MV-4-11 (cell line): ENCODE measurements at regions not wholly inside any gene's neighbourhood (a gene's known extent, or its start where the extent isn't known, plus 50 kb on each side); places are given as distances from the start of the nearest gene placed in this dataset.

ENCODE experiments used
- DNase-seq: peaks from one replicate; lab custom pipeline; 2025; lab: John Stamatoyannopoulos, UW

DNA sequence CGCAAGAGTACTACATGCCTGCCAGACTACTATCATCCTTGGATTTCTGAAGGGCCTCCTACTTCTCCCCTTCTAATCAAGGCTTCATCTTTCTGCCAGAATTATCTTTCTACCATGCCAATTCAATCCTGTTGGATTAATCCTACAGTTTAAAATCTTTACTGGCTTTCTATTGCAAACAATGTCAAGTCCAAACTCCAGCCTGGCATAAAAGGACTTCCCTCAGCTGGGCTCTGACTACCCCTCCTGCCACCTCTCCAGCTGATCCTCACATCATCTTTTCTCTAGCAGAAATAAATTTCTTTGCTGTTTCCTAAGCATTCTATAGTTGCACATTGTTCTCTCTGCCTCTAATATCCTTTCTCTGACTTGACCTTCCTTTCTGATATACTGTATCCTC is 119.7 kb upstream of the RAD23B start:
- DNase-seq, result no peak

DNA sequence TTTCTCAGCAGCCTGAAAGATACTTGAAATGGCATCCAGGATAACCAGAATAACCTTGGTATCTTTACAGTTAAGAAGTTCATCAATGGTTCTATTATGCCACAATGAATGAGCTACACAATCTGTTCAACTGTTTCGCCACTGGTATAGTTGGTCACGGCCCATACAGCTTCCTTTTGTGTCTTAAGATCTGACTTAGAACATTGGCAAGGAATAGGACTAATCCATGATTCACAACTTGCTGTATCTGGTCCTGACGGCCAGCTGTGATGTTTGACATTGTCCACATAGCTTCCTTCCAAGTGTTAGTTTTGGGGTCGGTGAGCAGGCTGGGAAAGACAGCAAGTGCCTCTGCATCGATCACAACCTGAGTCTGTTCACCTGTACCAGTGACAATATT is 113.3 kb upstream of the RAD23B start:
- no peak for DNase-seq

DNA sequence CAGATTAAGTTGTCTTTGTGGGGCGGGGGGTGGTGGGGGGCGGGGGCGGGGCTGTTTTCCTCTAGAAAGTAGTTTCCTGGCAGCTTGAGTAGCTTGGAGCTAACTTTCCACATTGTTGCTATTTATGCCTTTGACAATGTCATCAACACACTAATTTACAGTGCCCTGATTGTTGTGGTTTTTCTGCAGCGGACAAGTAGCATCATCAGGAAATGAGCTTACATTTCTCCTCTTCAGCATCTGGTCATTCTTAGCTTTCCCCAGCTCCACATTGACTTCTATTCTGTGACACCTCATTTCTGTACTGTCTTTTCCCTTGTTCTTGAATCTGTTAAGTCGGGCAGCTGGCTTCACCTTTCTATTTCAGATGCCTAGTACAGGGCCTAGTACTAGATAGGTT is 112.3 kb upstream of the RAD23B start:
- DNase-seq, result no peak

DNA sequence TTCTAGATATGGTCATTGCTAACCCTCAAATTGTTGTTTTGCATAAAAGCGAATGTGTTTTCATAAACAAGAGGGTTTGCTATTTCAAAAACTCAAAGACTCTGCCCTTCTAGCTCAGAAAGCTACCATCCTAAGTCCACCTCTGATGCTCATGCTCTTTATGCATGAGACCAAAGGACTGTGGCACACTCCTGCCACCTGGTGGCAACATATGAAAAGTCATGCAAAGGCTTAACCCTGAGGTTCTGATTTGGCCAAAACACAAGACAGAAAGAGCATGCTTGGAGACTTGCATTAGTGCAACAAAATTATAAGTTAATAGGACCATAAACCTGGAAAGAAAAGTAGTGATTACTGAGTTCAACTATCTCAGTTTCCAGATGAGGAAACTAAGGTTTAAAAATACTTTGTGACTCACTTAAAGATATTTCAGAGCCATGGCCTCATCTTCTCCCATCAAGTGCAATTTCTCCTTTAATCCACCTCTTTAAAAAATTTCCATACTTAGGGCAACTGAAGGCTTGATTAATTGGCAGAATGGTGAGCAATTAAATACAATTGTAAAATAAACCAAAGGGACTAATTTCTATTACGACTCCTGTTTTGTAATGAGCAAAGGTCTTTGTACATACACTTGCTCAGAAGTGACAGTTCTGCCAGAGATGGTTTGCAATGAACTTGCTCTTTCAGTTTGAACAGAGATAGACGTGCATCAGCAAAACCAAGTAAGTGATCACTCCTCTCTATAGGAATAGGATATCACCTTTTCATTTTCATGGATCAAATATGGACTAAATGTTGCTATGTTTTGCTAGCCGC is 110.7 kb upstream of the RAD23B start:
- DNase-seq, result peak; percentile 52

GRCh38 chr9:107172979-107173347 is 110.1 kb upstream of the RAD23B start:
- no peak for DNase-seq

- DNase-seq, result no peak
Measured at GRCh38 chr9:107173422-107174180, 109.5 kb upstream of the RAD23B start.

DNA sequence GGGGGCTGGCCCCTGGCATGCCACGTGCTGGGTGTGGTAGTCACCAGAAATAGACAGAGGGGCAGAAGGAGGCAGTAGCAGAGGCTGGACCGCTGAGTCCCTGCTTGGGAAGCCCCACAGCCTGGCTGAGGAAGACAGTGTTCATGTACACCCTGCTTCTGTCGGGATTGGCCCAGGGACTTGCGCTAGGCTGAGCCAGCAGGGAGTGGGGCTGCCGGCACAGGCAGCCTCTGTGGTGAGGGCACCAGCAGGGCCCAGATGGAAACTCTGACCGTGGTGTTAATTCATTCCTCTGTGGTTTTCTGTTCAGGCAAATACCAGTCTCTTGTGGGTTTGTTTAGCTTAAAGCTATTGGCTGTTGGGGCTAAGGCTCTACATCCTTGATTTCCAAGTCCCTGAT is 108.6 kb upstream of the RAD23B start:
- peak; percentile 65 for DNase-seq

GRCh38 chr9:107175041-107175440 is 108.0 kb upstream of the RAD23B start:
- DNase-seq, result no peak

DNA sequence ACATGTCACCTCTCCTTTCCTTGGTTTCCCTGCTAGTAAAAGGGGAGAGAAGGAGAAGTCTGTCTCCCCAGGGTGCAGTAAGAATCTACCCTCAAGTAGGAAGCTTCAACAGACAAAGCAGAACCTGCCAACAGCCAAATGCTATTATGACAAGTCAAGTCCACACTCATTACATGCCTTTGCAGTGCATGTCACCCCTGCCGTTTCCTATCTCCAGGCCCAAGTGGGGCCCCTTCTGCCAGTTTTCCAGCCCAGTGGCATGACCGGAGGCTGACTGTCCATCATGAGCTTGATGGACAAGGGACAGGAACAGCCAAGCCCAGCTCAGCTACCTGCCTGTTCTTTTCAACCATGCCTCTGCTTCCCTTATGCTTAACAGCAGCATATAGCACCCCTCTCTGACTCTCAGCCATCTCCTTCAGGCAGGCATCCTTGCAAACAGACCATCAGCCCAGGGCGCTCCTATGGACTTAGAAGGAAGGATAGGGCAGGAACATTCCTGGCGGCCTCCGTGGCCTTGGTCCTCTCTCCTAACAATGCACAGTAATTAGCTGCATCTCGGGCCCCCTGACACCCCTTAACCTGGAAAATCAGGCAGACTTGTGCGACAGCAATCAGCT is 107.2 kb upstream of the RAD23B start:
- no peak for DNase-seq

DNA sequence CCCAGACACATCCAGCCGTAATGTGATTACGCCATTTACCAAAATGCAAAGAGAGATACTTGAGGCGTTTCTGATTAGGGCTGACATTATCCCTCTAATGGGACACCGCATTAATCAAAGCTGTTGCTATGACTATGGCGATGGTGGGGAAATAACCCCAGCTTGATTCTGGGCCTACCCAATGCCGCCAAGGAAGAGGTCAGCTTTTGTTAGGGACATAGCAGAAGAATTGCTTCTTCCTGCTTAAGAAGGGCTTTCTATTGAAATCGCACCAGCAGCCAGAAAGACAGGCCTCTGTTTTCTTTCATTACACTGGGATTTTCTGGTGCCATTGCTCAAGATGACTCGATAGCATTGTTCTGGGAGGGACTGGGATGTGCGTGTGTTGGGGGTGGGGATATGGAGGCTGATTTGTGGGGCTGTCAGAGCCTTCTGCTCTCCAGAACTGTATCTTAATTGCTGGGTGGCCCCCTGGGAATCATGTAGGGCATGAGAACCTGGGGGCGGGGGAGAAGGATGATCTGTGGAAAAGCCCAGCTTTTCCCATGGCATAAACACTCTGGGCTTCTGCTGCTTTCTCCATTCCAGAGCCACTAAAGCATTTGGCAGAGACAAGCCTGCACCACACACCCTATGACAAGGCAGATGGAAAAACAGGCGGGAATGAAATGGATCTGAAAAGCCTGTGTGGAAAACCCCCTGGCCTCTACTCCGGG is 106.5 kb upstream of the RAD23B start:
- no peak for DNase-seq

DNA sequence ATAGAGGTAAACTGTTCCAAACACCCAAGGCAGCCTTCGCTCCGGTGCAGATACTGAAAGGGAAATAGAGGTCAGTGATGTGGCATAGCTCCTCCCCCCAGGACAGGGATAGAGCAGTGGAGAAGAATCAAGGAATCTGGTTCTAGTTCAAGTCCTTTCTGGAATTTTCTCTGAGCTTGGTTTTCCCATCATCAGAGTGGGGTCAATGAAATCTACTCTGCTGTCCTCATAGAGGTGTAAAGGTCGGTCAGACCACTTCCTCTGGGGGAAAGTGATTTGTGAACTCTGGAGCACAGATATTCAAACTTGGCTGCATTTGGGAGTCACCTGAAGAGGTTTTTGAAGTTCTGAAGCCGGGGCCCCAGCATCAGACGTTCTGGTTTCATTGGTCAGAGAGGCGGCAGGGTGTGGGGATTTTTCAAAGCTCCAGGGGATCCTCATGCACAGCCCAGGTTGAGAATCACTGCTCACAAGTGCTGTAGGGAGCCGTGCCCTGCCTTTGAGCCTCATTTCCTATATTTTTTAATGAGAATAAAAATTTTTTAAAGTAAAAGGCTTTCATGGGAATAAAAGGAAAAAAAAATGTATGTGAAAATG is 105.7 kb upstream of the RAD23B start:
- DNase-seq, result no peak

- DNase-seq, result no peak
Measured at GRCh38 chr9:107177857-107178256, 105.2 kb upstream of the RAD23B start.

- DNase-seq, result no peak
Measured at GRCh38 chr9:107178293-107178692, 104.8 kb upstream of the RAD23B start.

DNA sequence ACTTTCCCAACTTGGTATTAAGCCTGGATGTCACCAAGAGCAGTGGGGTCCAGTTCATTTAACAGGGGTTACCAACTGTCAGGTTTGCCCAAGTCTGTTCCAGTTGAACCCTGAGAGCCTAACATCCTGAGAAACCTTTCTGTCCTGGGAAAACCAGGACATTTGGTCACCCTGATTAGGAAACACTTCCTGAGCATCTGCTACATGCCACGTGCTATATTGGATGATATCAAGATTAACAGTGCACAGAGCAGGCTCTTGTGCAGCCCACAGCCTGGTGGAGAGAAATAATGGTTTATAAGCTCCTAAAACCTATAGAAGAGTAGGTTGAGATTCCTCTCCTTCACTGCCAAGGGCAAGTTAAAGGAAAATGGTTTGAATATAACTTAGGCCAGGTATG is 102.9 kb upstream of the RAD23B start:
- no peak for DNase-seq

DNA sequence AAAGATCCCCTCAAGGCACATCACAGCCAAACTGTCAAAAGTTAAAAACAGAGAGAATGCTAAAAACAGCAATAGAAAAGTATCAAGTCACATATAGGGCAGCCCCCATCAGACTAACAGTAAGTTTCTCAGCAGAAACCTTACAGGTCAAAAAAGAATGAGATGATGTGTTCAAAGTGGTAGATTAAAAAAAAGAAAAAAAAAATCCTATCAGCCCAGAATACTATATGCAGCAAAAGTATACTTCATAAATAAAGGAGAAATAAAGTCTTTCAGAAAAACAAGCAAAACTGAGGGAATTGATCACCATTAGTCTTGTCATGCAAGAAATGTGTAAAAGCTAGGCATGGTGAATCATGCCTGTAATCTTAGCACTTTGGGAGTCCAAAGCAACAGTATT is 99.9 kb upstream of the RAD23B start:
- no peak for DNase-seq

- no peak for DNase-seq
Measured at GRCh38 chr9:107188376-107188775, 94.7 kb upstream of the RAD23B start.

- DNase-seq, result no peak
Measured at GRCh38 chr9:107190061-107190935, 92.8 kb upstream of the RAD23B start.

GRCh38 chr9:107190936-107191290 is 92.2 kb upstream of the RAD23B start:
- no peak for DNase-seq

DNA sequence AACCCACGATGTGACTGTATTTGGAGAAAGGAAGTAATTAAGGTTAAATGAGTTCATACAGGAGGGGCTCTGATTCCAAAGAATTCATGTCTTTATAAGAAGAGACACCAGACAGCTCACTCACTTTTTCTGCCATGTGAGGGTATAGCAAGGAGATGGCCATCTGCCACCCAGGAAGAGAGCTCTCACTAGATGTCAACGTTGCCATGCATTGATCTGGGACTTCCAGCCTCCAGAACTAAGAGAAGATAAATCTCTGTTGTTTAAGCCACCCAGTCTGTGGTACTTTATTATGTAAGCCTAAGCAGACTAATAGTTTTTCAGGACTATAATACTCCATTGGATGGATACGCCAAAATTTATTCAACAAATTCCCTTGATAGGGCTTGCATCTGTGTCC is 89.8 kb upstream of the RAD23B start:
- no peak for DNase-seq

DNA sequence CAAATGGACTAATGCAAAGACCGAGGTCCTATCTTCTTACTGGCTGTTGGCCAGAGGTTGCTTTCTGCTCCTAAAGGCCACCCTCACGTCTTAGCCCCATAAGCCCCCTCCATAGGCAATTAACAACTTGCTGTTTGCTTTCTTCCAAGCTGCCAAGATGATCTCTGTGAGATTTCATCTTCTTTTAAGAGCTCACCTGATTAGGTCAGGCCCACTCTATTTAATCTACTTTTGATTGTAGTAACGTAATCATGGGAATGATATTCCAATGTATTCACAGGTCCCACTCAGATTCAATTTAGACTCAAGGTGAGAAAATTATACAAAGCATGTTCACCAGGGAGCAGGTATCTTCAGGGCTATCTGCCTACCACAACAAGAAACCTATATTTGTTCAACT is 84.4 kb upstream of the RAD23B start:
- DNase-seq, result no peak

GRCh38 chr9:107208121-107208520 is 75.0 kb upstream of the RAD23B start:
- DNase-seq, result no peak
